WTC11 (cell line): ENCODE measurements at regions not wholly inside any gene's neighbourhood (a gene's known extent, or its start where the extent isn't known, plus 50 kb on each side); places are given as distances from the start of the nearest gene placed in this dataset.

Experiments used
- CTCF ChIP-seq: fragments of 200-600 bp; IDR thresholded peaks from 2 replicates; pipeline ENCODE4 v1.8.0; 2022; ENCODE audit warnings: antibody characterized with exemption
- MAX ChIP-seq: sonication (generic); formaldehyde crosslinking; IDR thresholded peaks from 2 replicates; pipeline ENCODE4 v1.8.0; 2022; ENCODE audit warnings: mild to moderate bottlenecking, missing genetic modification reagents
- ZNF532 ChIP-seq: fragments of 250-450 bp; sonication (Bioruptor Pico); IDR thresholded peaks from 2 replicates; pipeline ENCODE4 v1.9.0; 2021; ENCODE audit warnings: mild to moderate bottlenecking, borderline replicate concordance

GRCh38 chr14:36021591-36022320 lies 154.8 kb downstream of the PTCSC3 start:
- TF ChIP-seq CTCF: no peak
- TF ChIP-seq MAX (CRISPR knock-in tag): no peak
- no peak for TF ChIP-seq ZNF532 (CRISPR knock-in tag)
